Left ventricle myocardium superior (tissue), 1 donor: ENCODE measurements at regions not wholly inside any gene's neighbourhood (a gene's known extent, or its start where the extent isn't known, plus 50 kb on each side); places are given as distances from the start of the nearest gene placed in this dataset.
"Not testable (repeated sequence)": the region's sequence is repeated elsewhere in the genome, so short reads cannot be mapped to it uniquely, and the experiment has no call there.

ENCODE experiments used
- ATAC-seq: fragments of 200-7000 bp; cut with Tn5 transposase; one replicate; pipeline ENCODE4 v1.9.1; 2020; ENCODE audit warnings: mild to moderate bottlenecking, moderate library complexity
- DNase-seq: peaks from one replicate; pipeline ENCODE4 v3.0.0-alpha.2; 2020
- intact Hi-C: fragments of 100-400 bp; cut with micrococcal nuclease; formaldehyde crosslinking; loops from one replicate; pipeline ENCODE4 v1.11.0; 2022
- donor health status: DM: no; HTN: yes; CAD: no; lungs with severe emphysema.

DNA sequence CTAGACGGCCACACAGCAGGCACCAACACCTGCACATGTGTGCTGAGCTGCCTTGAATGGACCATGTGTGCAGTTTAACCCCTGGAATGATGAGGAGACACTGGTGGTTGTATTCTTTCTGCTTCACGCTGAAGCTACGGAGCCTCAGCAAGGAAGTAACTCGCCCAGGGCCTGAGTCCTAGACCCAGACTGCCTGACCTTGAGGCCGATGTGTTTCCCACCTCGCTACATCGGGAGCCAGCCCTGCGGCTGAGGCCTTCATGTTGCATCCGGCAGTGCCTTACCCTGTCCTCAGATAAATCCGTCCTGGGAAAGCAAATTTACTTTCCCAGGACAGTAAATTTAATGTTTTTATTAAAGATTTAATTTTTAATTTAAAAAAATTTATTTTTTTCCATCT is 110.0 kb upstream of the MTHFD1L start:
- no peak for DNase-seq
- intact Hi-C loops = no loop called here
- no peak for ATAC-seq

GRCh38 chr6:150756173-150756572 is 109.3 kb upstream of the MTHFD1L start:
- intact Hi-C loops = no loop called here
- peak; percentile 40 for ATAC-seq
- DNase-seq = no peak

GRCh38 chr6:150757807-150758206 is 107.7 kb upstream of the MTHFD1L start:
- DNase-seq, intact Hi-C loops, ATAC-seq: not testable (repeated sequence)

GRCh38 chr6:150759483-150759882 is 106.0 kb upstream of the MTHFD1L start:
- intact Hi-C loops = no loop called here
- DNase-seq (no peak), ATAC-seq (no peak)

DNA sequence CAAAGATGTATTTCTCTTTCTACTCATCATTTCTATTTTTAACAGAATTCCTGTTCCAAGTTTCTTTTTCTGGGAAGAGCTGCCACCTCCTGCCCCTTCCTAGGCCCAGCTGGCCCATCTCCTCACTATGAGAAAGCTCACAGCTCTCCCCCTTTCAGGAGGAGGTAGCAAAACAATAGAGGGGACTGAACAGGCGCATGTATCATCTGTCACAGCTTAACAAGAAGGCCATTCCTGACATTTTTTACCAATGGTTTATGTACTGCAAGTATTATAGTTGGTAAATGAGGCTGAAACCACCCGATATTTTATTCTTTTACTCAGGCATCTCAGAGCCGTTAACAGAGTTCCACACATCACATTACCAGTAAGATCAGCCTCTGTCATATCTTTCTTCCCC is 103.7 kb upstream of the MTHFD1L start:
- intact Hi-C loops = no loop called here
- DNase-seq = no peak
- no peak for ATAC-seq

DNA sequence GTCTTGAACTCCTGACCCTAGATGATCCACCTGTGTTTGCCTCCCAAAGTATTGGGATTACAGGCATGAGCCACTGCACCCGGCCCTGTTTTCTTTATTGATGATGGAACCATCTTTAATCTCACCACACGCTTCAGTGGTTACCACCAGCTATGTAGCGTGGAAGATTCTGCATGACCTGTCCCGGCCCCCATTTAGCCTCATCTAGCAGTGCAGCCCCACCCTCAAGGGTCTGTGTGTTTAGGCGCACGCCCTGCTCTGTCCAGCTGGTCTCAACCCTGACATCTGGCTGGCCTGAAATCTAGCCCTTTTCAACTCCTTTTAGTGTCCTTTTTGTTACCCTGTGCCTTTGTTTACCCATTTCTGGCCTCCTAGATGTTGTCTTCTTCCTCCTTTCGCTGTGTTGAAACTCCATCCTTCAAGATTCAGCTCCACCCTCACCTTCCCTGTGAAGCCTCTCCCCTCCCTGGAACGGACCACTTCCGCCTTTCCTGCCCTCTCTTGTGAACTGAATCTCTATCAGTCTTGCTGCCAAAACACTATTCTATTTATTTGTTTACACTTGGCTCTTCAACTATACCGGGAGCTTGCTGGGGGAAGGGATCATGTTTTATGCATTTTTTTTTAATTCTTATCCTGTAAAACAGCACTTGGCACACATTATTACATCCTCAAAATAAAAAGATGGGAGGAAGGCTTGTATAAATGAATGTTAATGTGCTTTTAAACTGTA is 101.0 kb upstream of the MTHFD1L start:
- intact Hi-C loops = no loop called here
- DNase-seq = no peak
- ATAC-seq = no peak

- intact Hi-C loops = no loop called here
- DNase-seq = no peak
These were observed 100.3 kb upstream of the MTHFD1L start for GRCh38 chr6:150765067-150765764.

GRCh38 chr6:150766201-150766997 is 99.1 kb upstream of the MTHFD1L start:
- DNase-seq = peak; percentile 63
- intact Hi-C loops = no loop called here
- ATAC-seq = peak; percentile 16

More at GRCh38 chr6:150765067-150765764, 100.3 kb upstream of the MTHFD1L start:
- ATAC-seq = no peak

- intact Hi-C loops = no loop called here
- DNase-seq (no peak), ATAC-seq (no peak)
These were observed 98.3 kb upstream of the MTHFD1L start for GRCh38 chr6:150767161-150767560.

GRCh38 chr6:150767571-150768018 is 97.9 kb upstream of the MTHFD1L start:
- intact Hi-C loops = no loop called here
- peak; percentile 51 for ATAC-seq
- no peak for DNase-seq

GRCh38 chr6:150770637-150771036 is 94.9 kb upstream of the MTHFD1L start:
- ATAC-seq = peak; percentile 56
- intact Hi-C loops = no loop called here
- no peak for DNase-seq

GRCh38 chr6:150773969-150774368 is 91.5 kb upstream of the MTHFD1L start:
- DNase-seq (no peak), ATAC-seq (no peak)
- intact Hi-C loops = no loop called here

DNA sequence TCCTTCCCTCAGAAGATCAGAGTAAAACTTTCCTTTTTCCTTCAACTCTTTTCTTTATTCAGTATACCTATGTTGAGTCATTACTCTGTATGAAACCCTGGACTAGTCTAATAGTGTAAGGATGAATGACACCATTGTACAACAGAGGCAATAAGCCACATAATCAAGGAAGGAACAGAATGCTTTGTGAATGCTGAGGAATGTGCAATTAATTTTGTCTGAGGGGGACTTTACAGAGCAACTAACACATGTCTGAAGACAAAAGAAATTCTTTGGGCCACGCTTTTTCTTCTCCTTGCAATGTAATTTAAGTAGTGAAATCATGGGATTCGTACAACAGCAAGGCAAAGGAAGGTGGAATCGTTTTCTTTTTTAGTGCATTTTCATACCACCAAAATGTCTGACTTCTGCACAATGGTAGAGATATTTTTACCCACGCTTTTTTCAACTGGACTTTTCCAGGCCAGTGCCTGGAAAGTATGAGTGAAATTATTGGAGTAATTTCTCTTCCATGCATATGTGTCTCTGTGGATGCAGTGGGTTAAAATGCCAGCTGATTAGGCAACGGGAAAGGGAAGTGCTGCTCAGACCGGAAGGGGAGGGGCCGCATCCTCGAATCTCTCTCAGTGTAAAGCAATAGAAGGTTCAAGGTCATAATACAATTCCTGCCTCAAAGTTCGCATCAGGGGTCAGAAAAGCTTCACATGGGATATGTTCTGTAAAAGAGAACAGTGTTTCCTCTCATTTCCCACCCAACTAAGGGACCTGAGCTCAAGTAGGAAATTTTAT is 89.9 kb upstream of the MTHFD1L start:
- ATAC-seq (peak; percentile 33), DNase-seq (no peak)
- intact Hi-C loops = no loop called here

DNA sequence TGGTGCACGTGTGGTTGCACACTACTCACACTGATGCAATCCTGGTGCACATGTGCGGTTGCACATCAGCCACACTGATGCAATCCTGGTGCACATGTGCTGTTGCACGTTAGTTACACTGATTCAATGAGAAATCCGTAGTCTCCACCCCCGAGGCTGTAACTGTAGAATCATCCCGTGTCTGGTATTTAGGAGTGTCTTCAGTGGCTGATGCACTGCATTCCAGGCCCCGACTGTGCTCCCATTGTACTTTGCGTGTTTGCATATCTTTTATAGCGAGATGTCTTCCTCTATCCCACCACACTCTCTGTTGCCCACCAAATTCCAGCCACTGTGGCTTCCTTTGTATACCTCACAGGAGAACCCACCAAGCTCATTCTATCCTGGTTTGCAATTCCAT is 87.8 kb upstream of the MTHFD1L start:
- intact Hi-C loops = no loop called here
- no peak for DNase-seq
- no peak for ATAC-seq

- DNase-seq (no peak), ATAC-seq (peak; percentile 76)
- intact Hi-C loops = no loop called here
These were observed 81.7 kb upstream of the MTHFD1L start for GRCh38 chr6:150783813-150784212.

- DNase-seq (no peak), ATAC-seq (peak; percentile 20)
- intact Hi-C loops = no loop called here
These were observed 78.1 kb upstream of the MTHFD1L start for GRCh38 chr6:150787429-150787828.

DNA sequence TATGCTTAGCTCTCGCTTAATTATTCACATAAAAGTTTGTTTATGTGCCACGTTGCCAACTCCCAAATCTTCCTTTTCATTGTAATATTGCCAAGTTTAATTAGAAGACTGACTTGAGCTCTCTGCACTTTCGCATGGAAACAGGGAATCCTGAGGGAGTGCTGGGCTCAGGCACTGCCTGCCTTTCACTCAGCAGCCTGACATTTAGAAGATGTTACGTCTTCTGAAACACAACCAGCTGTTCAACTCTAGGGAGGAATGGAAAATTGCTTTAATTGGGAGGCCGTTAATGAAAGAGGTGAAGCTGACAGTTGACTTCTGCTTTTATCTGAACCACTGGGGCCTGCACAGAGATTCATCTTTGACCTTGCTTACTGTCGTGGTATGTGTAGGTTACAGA is 77.4 kb upstream of the MTHFD1L start:
- intact Hi-C loops = no loop called here
- peak; percentile 77 for ATAC-seq
- DNase-seq = no peak

DNA sequence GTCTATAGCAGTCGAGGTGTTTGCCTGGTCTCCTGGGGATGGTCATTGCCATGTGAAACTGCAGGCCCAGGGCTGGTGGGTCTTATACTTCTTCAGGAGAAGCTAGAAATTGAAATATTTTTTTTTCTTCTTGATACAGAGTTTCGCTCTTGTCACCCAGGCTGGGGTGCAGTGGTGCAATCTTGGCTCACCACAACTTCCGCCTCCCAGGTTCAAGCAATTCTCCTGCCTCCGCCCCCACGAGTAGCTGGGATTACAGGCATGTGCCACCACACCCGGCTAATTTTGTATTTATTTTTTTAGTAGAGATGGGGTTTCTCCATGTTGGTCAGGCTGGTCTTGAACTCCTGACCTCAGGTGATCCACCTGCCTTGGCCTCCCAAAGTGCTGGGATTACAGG is 75.6 kb upstream of the MTHFD1L start:
- intact Hi-C loops, DNase-seq, ATAC-seq: not testable (repeated sequence)

GRCh38 chr6:150791717-150792116 is 73.8 kb upstream of the MTHFD1L start:
- intact Hi-C loops = no loop called here
- DNase-seq = no peak
- ATAC-seq = no peak
